HG03442 (cell line): ENCODE measurements at regions not wholly inside any gene's neighbourhood (a gene's known extent, or its start where the extent isn't known, plus 50 kb on each side); places are given as distances from the start of the nearest gene placed in this dataset.

ENCODE experiments used
- ATAC-seq: cut with Tn5 transposase; IDR thresholded peaks from one replicate; pipeline ENCODE4 v1.9.1; 2021; ENCODE audit warnings: mild to moderate bottlenecking, moderate library complexity; ENCODE audit not compliant: unreplicated experiment

DNA sequence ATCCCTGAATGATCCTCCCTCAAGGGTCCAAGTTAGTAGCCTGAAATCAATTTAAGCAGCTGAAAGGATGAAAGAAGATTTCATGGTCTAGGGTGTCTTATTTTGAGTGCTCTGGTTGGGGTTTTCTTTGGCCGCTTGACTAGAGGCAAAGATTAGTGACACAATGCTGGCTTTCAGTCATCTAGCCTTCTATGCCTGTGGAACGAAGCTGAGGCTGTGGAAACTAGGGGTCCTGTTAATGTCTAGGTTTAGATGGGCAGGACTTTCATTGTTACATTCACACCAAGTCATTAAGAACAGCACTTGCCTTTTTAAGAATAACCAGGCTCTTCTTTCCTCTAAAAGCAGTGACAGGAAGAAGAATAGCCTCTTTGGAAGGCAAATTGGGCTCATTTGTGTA, 253.8 kb upstream of the E2F7 start:
- no peak for ATAC-seq

- no peak for ATAC-seq
Observed at GRCh38 chr12:77315407-77315806, 250.0 kb upstream of the E2F7 start.

- ATAC-seq, result no peak
Observed at GRCh38 chr12:77314378-77315052, 249.1 kb upstream of the E2F7 start.

- ATAC-seq, result no peak
Observed at GRCh38 chr12:77308056-77308455, 242.7 kb upstream of the E2F7 start.

DNA sequence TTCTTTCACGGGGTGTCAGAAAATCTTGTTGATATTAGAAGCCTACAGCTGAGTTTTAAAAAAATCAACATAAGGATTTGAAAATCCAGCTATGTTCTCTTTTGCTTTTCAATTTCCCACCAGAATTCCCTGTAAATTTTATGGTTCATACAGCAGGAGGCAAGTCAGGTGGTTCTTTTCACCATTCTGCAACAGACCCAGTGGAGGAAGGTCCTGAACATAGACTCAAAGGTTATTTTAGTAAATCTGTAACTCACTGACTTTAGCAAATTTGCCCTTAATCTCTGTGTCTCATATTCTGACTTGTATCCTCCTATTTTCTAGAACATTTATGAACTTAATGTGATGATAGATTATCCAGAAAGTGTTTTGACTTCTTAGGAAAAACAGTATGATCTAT, 235.4 kb upstream of the E2F7 start:
- ATAC-seq, result no peak

GRCh38 chr12:77299910-77300669, 234.7 kb upstream of the E2F7 start:
- ATAC-seq, result no peak

DNA sequence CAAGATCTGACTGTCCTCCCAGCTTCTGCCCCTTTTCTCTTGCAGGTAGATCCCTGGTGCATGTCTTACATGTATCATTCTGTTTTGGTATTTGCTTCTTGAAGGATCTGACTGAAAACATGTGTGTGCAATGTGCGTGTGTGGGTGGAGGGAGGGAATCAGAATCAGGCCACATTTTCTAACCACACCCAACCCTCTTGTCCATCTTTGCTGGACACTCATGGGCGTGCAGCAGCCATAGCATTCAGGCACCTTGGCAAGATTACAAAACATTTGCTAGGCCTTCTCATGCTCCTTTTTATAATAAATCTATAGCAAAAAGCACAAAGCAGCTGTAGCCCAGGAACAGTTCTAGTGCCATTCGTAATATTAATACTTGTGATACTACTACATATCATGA, 233.6 kb upstream of the E2F7 start:
- ATAC-seq, result no peak

GRCh38 chr12:77294016-77294415, 228.6 kb upstream of the E2F7 start:
- ATAC-seq, result no peak

GRCh38 chr12:77274926-77275325, 209.6 kb upstream of the E2F7 start:
- no peak for ATAC-seq

DNA sequence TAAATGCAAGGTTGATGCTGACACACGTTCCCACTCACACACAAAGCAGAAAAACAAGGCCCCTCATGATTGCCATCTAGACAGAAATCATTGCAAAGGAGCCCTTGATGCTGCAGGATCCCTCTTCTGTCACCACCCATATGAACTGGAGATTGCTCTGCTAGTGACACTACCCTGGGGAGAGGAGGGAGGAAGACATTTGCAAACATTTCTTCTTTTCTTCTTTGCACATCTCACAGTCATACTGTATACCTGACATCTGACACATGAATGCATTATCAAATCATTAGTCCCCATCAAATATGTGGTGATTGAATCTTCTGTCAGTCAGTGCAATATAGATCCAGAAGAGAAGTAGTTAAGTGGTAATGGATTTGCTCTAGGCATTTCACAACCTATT, 208.5 kb upstream of the E2F7 start:
- ATAC-seq, result no peak

- no peak for ATAC-seq
Observed at GRCh38 chr12:77256956-77257355, 191.6 kb upstream of the E2F7 start.

- ATAC-seq, result no peak
Observed at GRCh38 chr12:77253321-77253720, 188.0 kb upstream of the E2F7 start.

DNA sequence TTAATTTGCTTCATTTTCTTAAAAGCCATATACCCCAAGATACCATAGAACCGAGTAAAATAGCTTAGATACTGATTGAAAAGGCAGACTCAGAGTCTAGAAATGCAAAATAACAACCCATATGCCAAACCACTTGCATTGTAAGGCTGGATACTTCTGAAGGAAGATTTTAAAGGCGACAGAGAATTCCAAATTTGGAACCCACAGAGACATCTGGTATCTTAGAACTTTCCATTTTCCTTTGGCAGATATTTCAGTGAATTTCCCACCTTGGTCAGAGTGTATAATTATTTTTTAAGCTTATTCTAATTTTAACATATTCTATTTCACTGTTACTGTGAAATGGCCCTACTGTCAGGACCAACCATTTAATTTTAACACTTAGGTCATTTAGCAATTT, 186.4 kb upstream of the E2F7 start:
- ATAC-seq, result no peak

- no peak for ATAC-seq
Observed at GRCh38 chr12:77249892-77250291, 184.5 kb upstream of the E2F7 start.

DNA sequence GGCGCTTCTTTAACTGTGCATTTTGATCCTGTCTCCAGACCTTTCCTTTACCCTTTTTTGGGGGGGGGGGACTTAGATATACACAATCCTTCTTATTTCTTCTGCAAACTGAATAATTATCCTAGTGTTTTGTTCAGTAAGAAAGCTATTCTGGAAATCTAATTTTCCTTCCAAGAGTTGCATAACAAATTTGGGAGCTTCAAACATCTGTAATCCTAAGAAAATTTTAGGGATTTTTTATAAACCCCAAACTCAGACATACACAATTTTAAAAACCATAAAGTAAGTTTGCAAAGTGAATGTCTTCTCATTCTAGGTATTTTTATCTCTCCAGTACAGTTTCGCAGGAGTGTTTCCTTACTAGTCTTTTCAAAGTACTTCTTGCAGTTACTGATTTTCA, 182.7 kb upstream of the E2F7 start:
- no peak for ATAC-seq

DNA sequence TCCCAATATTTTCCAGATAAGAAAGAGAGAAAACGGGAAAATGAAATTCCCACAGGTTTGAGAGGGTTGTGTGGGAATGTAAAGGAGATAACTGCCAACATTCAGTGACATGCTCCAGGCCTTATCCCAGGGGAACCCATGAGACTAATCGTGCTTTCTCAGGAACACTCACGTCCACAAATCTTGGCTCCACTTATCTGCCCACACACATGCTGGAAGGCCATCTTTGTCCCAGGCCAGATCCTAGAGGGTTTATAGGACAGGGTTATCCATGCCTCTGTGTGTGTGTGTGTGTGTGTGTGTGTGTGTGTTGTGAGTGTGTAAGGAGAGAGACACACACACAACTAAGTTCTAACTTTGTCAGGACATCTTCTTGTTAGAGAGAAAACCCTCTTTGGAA, 182.2 kb upstream of the E2F7 start:
- no peak for ATAC-seq

DNA sequence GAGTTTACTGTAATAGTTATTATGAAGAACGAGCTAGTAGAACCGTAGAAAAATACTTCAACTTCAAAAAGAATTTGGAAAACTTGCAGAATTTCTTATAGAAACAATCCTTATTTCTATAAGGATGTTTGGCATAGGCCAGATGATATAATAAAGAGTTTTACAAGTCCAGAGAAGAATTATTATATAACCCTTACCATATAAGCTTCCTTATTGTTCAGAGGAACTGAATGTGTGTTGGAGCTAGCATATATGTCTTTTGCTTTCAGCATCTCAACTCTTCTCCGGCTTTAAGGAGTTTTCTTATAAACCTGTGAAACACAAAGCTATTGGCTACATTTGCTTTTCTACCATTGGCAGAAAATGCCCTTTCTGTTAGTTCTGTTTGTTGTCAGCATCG, 178.0 kb upstream of the E2F7 start:
- no peak for ATAC-seq

DNA sequence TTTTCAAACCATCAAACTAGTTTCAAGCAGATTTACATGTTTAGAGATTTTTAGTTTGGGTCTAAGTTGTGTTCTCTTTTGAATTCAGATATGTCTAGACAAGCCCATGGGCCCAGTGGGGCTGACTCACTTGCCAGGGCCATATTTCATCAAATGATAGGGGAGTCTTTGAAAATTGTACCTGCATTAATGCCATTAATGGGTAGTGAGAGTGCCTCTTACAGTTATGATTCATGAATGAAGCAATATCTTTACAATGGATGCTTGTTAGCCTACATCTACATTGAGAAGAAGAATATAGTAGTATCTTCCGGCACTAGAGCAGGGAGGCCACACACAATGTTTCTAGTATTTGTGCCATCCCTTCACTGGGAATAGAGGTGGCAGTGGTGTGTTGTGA, 174.2 kb upstream of the E2F7 start:
- no peak for ATAC-seq

GRCh38 chr12:77238335-77238734, 173.0 kb upstream of the E2F7 start:
- no peak for ATAC-seq

DNA sequence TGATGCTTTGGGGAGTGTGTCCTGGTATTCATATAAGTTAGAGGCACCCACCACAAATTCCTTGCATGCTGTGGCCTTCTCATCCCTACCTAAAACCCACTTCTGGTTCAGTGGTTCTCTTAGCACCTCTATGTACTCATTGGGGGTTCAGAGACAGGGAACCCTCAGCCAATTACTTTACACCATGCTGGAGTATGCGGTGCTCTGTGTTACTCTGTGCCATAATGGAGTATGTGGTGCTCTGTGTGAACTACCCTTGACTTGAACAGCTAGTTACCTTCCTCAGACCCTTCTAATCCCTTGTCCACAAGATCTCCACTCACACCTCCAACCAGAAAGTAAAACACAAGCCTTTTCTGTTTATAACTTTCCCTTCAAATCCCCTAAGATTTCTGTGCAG, 172.5 kb upstream of the E2F7 start:
- no peak for ATAC-seq

- no peak for ATAC-seq
Observed at GRCh38 chr12:77236066-77236465, 170.7 kb upstream of the E2F7 start.

GRCh38 chr12:77232045-77232444, 166.7 kb upstream of the E2F7 start:
- ATAC-seq, result no peak

DNA sequence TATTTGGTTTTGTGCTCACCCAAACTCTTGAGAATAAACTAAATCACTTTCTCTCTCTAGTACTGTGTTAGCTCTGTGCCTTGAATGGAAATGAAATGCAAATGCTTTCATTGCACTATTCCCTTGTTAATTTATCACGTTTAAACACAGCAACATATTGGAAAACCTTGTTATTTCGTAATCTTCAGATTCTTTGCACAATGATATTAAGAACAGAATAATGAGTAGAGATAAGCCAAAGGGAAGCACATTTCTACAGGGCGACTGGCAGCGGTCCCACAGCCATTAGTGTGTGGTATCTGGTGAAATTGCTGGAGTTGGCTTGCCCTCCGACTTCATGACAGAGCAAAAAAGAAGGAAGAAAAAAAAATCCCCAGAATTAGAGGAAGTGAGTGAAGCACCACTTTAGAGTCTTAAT, 166.1 kb upstream of the E2F7 start:
- ATAC-seq, result no peak
